ENCODE measurements at regions not wholly inside any gene's neighbourhood (a gene's known extent, or its start where the extent isn't known, plus 50 kb on each side); places are given as distances from the start of the nearest gene placed in this dataset.

GRCh38 chr12:11946161-11946560 lies 124.6 kb upstream of the BCL2L14 start:
- no peak for DNase-seq

- no peak for DNase-seq
Observed at GRCh38 chr12:11947213-11947612, 123.5 kb upstream of the BCL2L14 start.

GRCh38 chr12:11949738-11950411 lies 120.9 kb upstream of the BCL2L14 start:
- DNase-seq = no peak

- DNase-seq = no peak
Observed at GRCh38 chr12:11951209-11951608, 119.5 kb upstream of the BCL2L14 start.

GRCh38 chr12:11953523-11953922 lies 117.2 kb upstream of the BCL2L14 start:
- DNase-seq = no peak

GRCh38 chr12:11954181-11954580 lies 116.6 kb upstream of the BCL2L14 start:
- no peak for DNase-seq

GRCh38 chr12:11958221-11959091 lies 112.3 kb upstream of the BCL2L14 start:
- no peak for DNase-seq

- no peak for DNase-seq
Observed at GRCh38 chr12:11959117-11959823, 111.5 kb upstream of the BCL2L14 start.

GRCh38 chr12:11960646-11961045 lies 110.1 kb upstream of the BCL2L14 start:
- no peak for DNase-seq

- no peak for DNase-seq
Observed at GRCh38 chr12:11961686-11962085, 109.1 kb upstream of the BCL2L14 start.

GRCh38 chr12:11962860-11963259 lies 107.9 kb upstream of the BCL2L14 start:
- DNase-seq = no peak

- DNase-seq = no peak
Observed at GRCh38 chr12:11963841-11964471, 106.8 kb upstream of the BCL2L14 start.

GRCh38 chr12:11965258-11965910 lies 105.4 kb upstream of the BCL2L14 start:
- DNase-seq = no peak

- no peak for DNase-seq
Observed at GRCh38 chr12:11967376-11968047, 103.2 kb upstream of the BCL2L14 start.

- DNase-seq = no peak
Observed at GRCh38 chr12:11968048-11968383, 102.7 kb upstream of the BCL2L14 start.

GRCh38 chr12:11968516-11968915 lies 102.2 kb upstream of the BCL2L14 start:
- DNase-seq = no peak

- DNase-seq = no peak
Observed at GRCh38 chr12:11969437-11970154, 101.1 kb upstream of the BCL2L14 start.

- DNase-seq = no peak
Observed at GRCh38 chr12:11970155-11970520, 100.6 kb upstream of the BCL2L14 start.

GRCh38 chr12:11973396-11973795 lies 97.3 kb upstream of the BCL2L14 start:
- no peak for DNase-seq

GRCh38 chr12:11976005-11976404 lies 94.7 kb upstream of the BCL2L14 start:
- DNase-seq = no peak

GRCh38 chr12:11978726-11979384 lies 91.9 kb upstream of the BCL2L14 start:
- no peak for DNase-seq

Data from activated CD4-positive, CD25-positive, alpha-beta regulatory T cell treated with anti-CD3 and anti-CD28 coated beads, Interleukin-2, amount 50 U/mL, for 72 hours (primary cell).